Endothelial cell of umbilical vein (primary cell): ENCODE measurements at regions not wholly inside any gene's neighbourhood (a gene's known extent, or its start where the extent isn't known, plus 50 kb on each side); places are given as distances from the start of the nearest gene placed in this dataset.

ENCODE experiments used
- BruUV-seq: library from RNA; stranded (reverse); fragments of 400-500 nt; replicated peaks from 2 replicates; lab custom pipeline; 2021; lab: Mats Ljungman, UMichigan
- CTCF ChIA-PET: fragments of 300-600, 350-600 bp; sonication (Branson Sonifier 250); formaldehyde crosslinking; loops from one replicate; lab custom pipeline; 2021; ENCODE audit warnings: antibody characterized with exemption, inconsistent platforms; lab: Charles Lee
- POLR2A ChIA-PET: fragments of 300-600, 350-600 bp; sonication (Branson Sonifier 250); formaldehyde crosslinking; loops from one replicate; lab custom pipeline; 2021; ENCODE audit warnings: antibody characterized with exemption, inconsistent platforms; lab: Charles Lee
- DNase-seq: peaks from one replicate; pipeline ENCODE4 v3.0.0-alpha.2; 2011; ENCODE audit warnings: low read depth, low spot score
- FAIRE-seq: peaks from 2 replicates; lab custom pipeline; 2011; peaks lifted over from hg19 to GRCh38; lab: Jason Lieb, UNC
- H2AFZ ChIP-seq: 2 replicates; pipeline ENCODE4 v1.6.0; 2012; ENCODE audit warnings: low read depth, low read length, control low read depth, inconsistent platforms
- H3K27ac ChIP-seq: 2 replicates; pipeline ENCODE4 v1.5.1; 2011; ENCODE audit warnings: low read depth, mild to moderate bottlenecking, control low read depth, low read length, moderate library complexity; ENCODE audit not compliant: insufficient read depth
- H3K27me3 ChIP-seq, 2 experiments: 2 replicates each; pipeline versions ENCODE4 v1.6.0 to v1.6.1; 2011; ENCODE audit warnings: low read length in 2 of 2, mixed read lengths in 1 of 2; ENCODE audit not compliant: control insufficient read depth in 2 of 2, insufficient read depth in 2 of 2
- H3K36me3 ChIP-seq, 2 experiments: 2 replicates in 1 of 2; 3 replicates in 1 of 2; pipeline ENCODE4 v1.5.1; 2011; ENCODE audit warnings: low read length in 2 of 2, mild to moderate bottlenecking in 1 of 2, moderate library complexity in 1 of 2; ENCODE audit not compliant: control insufficient read depth in 2 of 2, insufficient read depth in 2 of 2; ENCODE audit errors: extremely low read depth in 1 of 2
- H3K4me1 ChIP-seq: 3 replicates; pipeline ENCODE4 v1.5.1; 2011; ENCODE audit warnings: mild to moderate bottlenecking, low read length; ENCODE audit not compliant: control insufficient read depth, insufficient read depth; ENCODE audit errors: extremely low read depth
- H3K4me2 ChIP-seq: 2 replicates; pipeline ENCODE4 v1.6.1; 2011; ENCODE audit warnings: low read length, control low read depth, mixed read lengths; ENCODE audit not compliant: insufficient read depth
- H3K4me3 ChIP-seq, 3 experiments: fragments of 200-600 bp in 1 of 3; sonication (generic), shearing (Covaris generic) in 1 of 3; replicated peaks in 1 of 3; 2 replicates each; pipeline ENCODE4 v1.5.1; 2011 to 2016; ENCODE audit warnings: control low read depth in 3 of 3, low read length in 3 of 3, mild to moderate bottlenecking in 2 of 3, inconsistent platforms in 1 of 3, low read depth in 1 of 3, moderate library complexity in 1 of 3; ENCODE audit not compliant: insufficient read depth in 1 of 3
- H3K79me2 ChIP-seq: 2 replicates; pipeline ENCODE4 v1.6.0; 2012; ENCODE audit warnings: low read length, inconsistent platforms; ENCODE audit not compliant: control insufficient read depth, insufficient read depth
- H3K9ac ChIP-seq: replicated peaks from 2 replicates; pipeline ENCODE3; 2011; ENCODE audit warnings: low read length, control low read depth; ENCODE audit not compliant: insufficient read depth; ENCODE audit errors: extremely low read depth
- H3K9me1 ChIP-seq: replicated peaks from 3 replicates; pipeline ENCODE4 v1.6.0; 2011; ENCODE audit warnings: mild to moderate bottlenecking, low read length; ENCODE audit not compliant: control insufficient read depth, insufficient read depth; ENCODE audit errors: extremely low read depth
- H3K9me3 ChIP-seq: replicated peaks from 2 replicates; pipeline ENCODE4 v1.5.1; 2012; ENCODE audit warnings: low read length, inconsistent platforms; ENCODE audit not compliant: control insufficient read depth, insufficient read depth
- H4K20me1 ChIP-seq: replicated peaks from 2 replicates; pipeline ENCODE3; 2011; ENCODE audit warnings: mild to moderate bottlenecking, low read length; ENCODE audit not compliant: control insufficient read depth, insufficient read depth; ENCODE audit errors: extremely low read depth
- GATA2 ChIP-seq: IDR thresholded peaks from 2 replicates; pipeline ENCODE4 v1.7.0; 2011; ENCODE audit warnings: low read depth, mild to moderate bottlenecking, moderate library complexity, mixed read lengths, low read length; ENCODE audit not compliant: insufficient read length, insufficient read depth
- JUN ChIP-seq: IDR thresholded peaks from 2 replicates; pipeline ENCODE4 v1.6.1; 2011; ENCODE audit warnings: borderline replicate concordance, low read depth; ENCODE audit not compliant: insufficient read length, insufficient read depth
- MYC ChIP-seq: IDR thresholded peaks from one replicate; pipeline ENCODE4 v1.6.1; 2011; ENCODE audit warnings: mild to moderate bottlenecking, low read depth, low read length
- POLR2A ChIP-seq: IDR thresholded peaks from 2 replicates; pipeline ENCODE4 v1.6.1; 2012; ENCODE audit warnings: low read depth, mild to moderate bottlenecking, control low read depth, low read length
- dilution Hi-C: fragments of 300-500 bp; cut with MboI; formaldehyde crosslinking; loops from one replicate; pipeline ENCODE4 v1.15.0; 2019; ENCODE audit warnings: low sequenced_read_pairs; ENCODE audit not compliant: extremely low pct_ligation_motif_present
- intact Hi-C: fragments of 100-400 bp; cut with micrococcal nuclease; formaldehyde crosslinking; loops from one replicate; pipeline ENCODE4 v1.10.0; 2022

DNA sequence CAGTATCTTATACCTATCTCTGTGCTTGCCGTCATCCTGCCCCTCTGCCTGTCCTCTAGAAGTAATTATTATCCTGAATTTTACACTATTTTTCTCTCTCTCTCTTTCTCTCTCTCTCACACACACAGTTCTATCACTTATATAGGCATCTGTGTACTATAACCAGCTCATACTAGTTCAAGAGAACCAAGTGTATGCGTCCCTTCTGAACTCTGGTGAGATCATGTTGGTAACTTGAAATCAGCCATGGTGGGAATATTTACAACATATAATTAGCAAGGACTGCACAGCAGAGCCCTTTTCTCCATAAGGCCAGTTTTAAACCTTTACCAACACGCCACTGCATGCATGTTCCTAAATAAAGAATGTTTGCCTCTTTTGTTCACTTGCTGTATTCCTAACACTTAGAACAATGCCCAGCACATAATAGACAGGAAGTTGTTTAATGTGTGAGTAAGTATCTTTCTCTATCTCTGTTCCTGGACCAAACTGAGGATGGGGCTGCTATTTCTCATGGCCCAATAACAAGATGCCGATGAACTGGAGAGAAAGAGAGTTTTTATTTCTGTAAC, 51.1 kb upstream of the IL21 start:
- Histone ChIP-seq H2AFZ (peak overlapping the region; percentile 39), H3K36me3 (no peaks in the 10 kb centered on the region), H3K9me3 (no peaks in the 10 kb centered on the region), H3K27me3 (no peaks in the 10 kb centered on the region), H3K4me3 (no peak overlapping the region), H3K4me1 (peaks cover 46% of the 10 kb centered on the region), H3K9ac (peak overlapping the region; percentile 39), H3K4me2 (peak overlapping the region; percentile 72), H3K79me2 (no peaks in the 10 kb centered on the region), H3K9me1 (no peaks in the 10 kb centered on the region), H4K20me1 (no peaks in the 10 kb centered on the region), H3K27ac (peak overlapping the region; percentile 67)
- peak; percentile 43 for TF ChIP-seq JUN
- TF ChIP-seq MYC = no peak
- peak; percentile 39 for TF ChIP-seq GATA2
- DNase-seq = peak; percentile 63
- dilution Hi-C loops (no loop called here), intact Hi-C loops (loop anchor here (2.0 to 5.0 kb wide), 2 partner anchors 60 to 251 kb away; partner anchors contain the start of genes BBS12 and NUDT6)
- POLR2A ChIA-PET = interaction anchor here (0.5 kb wide), 1 partner anchor 62 kb away, joined by 3 read pairs; no protein-coding TSS in a partner anchor
- FAIRE-seq = peak; percentile 70
- no TSS peak for BruUV-seq
- CTCF ChIA-PET = interaction anchor here (1.0 to 2.1 kb wide), 3 partner anchors 45 to 94 kb away, joined by 3 to 6 read pairs (median 3); no protein-coding TSS in a partner anchor

DNA sequence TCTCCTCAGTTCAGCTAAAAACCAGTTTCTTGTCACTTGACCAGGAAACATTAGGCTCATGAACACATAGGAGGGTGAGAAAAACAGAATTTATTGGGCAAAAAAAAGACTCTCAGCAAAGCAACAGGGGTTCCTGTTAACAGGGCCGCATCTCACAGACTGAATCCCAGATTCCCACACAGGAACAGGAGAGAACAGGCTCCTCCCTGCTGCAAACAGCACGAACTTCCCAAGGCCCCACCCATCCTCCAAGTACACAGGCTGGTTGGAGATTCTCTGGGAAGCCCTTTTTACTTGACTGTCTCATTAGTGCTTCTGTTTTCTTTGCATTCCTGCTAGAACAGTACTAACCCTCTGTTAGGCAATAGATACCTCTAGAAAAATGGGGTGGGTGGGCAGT, 52.4 kb upstream of the IL21 start:
- no peak for FAIRE-seq
- Histone ChIP-seq H3K36me3 (no peaks in the 10 kb centered on the region), H3K4me1 (peaks cover 38% of the 10 kb centered on the region), H3K4me2 (no peak overlapping the region), H3K4me3 (no peak overlapping the region), H4K20me1 (no peaks in the 10 kb centered on the region), H3K27ac (peak overlapping the region; percentile 36), H3K9me1 (no peaks in the 10 kb centered on the region), H2AFZ (peak overlapping the region; percentile 41), H3K9me3 (no peaks in the 10 kb centered on the region), H3K9ac (no peak overlapping the region), H3K79me2 (no peaks in the 10 kb centered on the region), H3K27me3 (no peaks in the 10 kb centered on the region)
- dilution Hi-C loops = no loop called here
- intact Hi-C loops = loop anchor here (2.0 to 5.0 kb wide), 2 partner anchors 59 to 250 kb away; partner anchors contain the start of genes BBS12 and NUDT6
- TF ChIP-seq POLR2A = no peak
- no TSS peak for BruUV-seq
- ChIA-PET POLR2A (no interaction called here), CTCF (interaction anchor here (2.1 kb wide), 1 partner anchor 44 kb away, joined by 6 read pairs; no protein-coding TSS in a partner anchor)
- no peak for DNase-seq
